ENCODE measurements at regions not wholly inside any gene's neighbourhood (a gene's known extent, or its start where the extent isn't known, plus 50 kb on each side); places are given as distances from the start of the nearest gene placed in this dataset.

- TF ChIP-seq RARB (CRISPR knock-in tag; IDR thresholded peaks at IDR 0.05) (no peak), EHMT2 (IDR thresholded peaks at IDR 0.05; ENCODE audit: low read depth) (no peak)
- POLR2A ChIA-PET: no interaction called here
- FAIRE-seq (no peak), DNase-seq (ENCODE audit: low read depth in 1 of 2, low spot score in 1 of 2) (no peak), ATAC-seq (no peak)
- Histone ChIP-seq H3K4me3 (no peak overlapping the region), H3K4me2 (no peak overlapping the region), H3K27ac (no peak overlapping the region), H3K4me1 (no peaks in the 10 kb centered on the region), H3K9me3 (no peaks in the 10 kb centered on the region)
- CTCF ChIA-PET: no interaction called here
- WGBS (ENCODE audit: missing lambda C conversion rate): 2% methylated on average over 1 of the region's 1 CpG
Observed at GRCh38 chr5:144831650-144832049, 661.0 kb downstream of the KCTD16 start.

GRCh38 chr5:144822503-144822902, 651.8 kb downstream of the KCTD16 start:
- POLR2A ChIA-PET: no interaction called here
- H3K9me3 ChIP-seq: no peaks in the 10 kb centered on the region
- no peak overlapping the region for H3K4me3 ChIP-seq
- ATAC-seq (no peak), DNase-seq (ENCODE audit: low read depth in 1 of 2, low spot score in 1 of 2) (no peak), FAIRE-seq (no peak)
- 0% methylated on average over 2 of the region's 2 CpGs for WGBS (ENCODE audit: missing lambda C conversion rate)
- CTCF ChIA-PET: no interaction called here
- no peaks in the 10 kb centered on the region for H3K4me1 ChIP-seq
- TF ChIP-seq POLR2A (IDR thresholded peaks at IDR 0.05; ENCODE audit: low read length) (no peak), HMGXB4 (CRISPR knock-in tag; IDR thresholded peaks at IDR 0.05; ENCODE audit: borderline replicate concordance) (no peak), JUNB (IDR thresholded peaks at IDR 0.05) (no peak), ZC3H11A (IDR thresholded peaks at IDR 0.05) (no peak), CBX8 (IDR thresholded peaks at IDR 0.05) (no peak), TFCP2L1 (CRISPR knock-in tag; IDR thresholded peaks at IDR 0.05) (no peak), FOSB (CRISPR knock-in tag; IDR thresholded peaks at IDR 0.05) (no peak), FOXS1 (CRISPR knock-in tag; IDR thresholded peaks at IDR 0.05) (no peak), SMC3 (IDR thresholded peaks at IDR 0.05) (no peak), HOXB13 (CRISPR knock-in tag; IDR thresholded peaks at IDR 0.05; ENCODE audit: low read depth) (no peak), CHD4 (IDR thresholded peaks at IDR 0.05; ENCODE audit: borderline replicate concordance) (no peak), RARB (CRISPR knock-in tag; IDR thresholded peaks at IDR 0.05) (no peak), HOXB5 (CRISPR knock-in tag; IDR thresholded peaks at IDR 0.05) (no peak), CTCF (IDR thresholded peaks at IDR 0.05) (no peak)
- H3K27ac ChIP-seq: no peak overlapping the region
- no peak overlapping the region for H3K4me2 ChIP-seq

GRCh38 chr5:144820278-144820677, 649.6 kb downstream of the KCTD16 start:
- CTCF ChIA-PET: no interaction called here
- FAIRE-seq: no peak
- Histone ChIP-seq H3K9me3 (no peaks in the 10 kb centered on the region), H3K27ac (no peak overlapping the region), H3K4me1 (no peaks in the 10 kb centered on the region), H3K4me3 (no peak overlapping the region), H3K4me2 (no peak overlapping the region)
- no peak for TF ChIP-seq USF2 (IDR thresholded peaks at IDR 0.05)
- no peak for TF ChIP-seq ZC3H11A (IDR thresholded peaks at IDR 0.05)
- DNase-seq (ENCODE audit: low read depth in 1 of 2, low spot score in 1 of 2): no peak
- ATAC-seq: no peak
- POLR2A ChIA-PET: no interaction called here

- H3K4me1 ChIP-seq: no peaks in the 10 kb centered on the region
- no peaks in the 10 kb centered on the region for H3K9me3 ChIP-seq
- no peak overlapping the region for H3K4me3 ChIP-seq
- no peak overlapping the region for H3K27ac ChIP-seq
- ChIA-PET CTCF (no interaction called here), POLR2A (no interaction called here)
- TF ChIP-seq HES2 (IDR thresholded peaks at IDR 0.05) (no peak), FOXS1 (CRISPR knock-in tag; IDR thresholded peaks at IDR 0.05) (no peak), EP300 (IDR thresholded peaks at IDR 0.05) (no peak), NR3C1 (IDR thresholded peaks at IDR 0.05) (no peak), JUNB (IDR thresholded peaks at IDR 0.05) (no peak), RFX5 (IDR thresholded peaks at IDR 0.05) (no peak), MAFK (IDR thresholded peaks at IDR 0.05; ENCODE audit: partially characterized antibody) (no peak), HOXA7 (CRISPR knock-in tag; IDR thresholded peaks at IDR 0.05) (no peak), TP53 (CRISPR knock-in tag; IDR thresholded peaks at IDR 0.05) (no peak)
- ATAC-seq (no peak), FAIRE-seq (no peak), DNase-seq (ENCODE audit: low read depth in 1 of 2, low spot score in 1 of 2) (no peak)
- H3K4me2 ChIP-seq: no peak overlapping the region
- WGBS (ENCODE audit: missing lambda C conversion rate): 1% methylated on average over 2 of the region's 2 CpGs
Observed at GRCh38 chr5:144815131-144815530, 644.5 kb downstream of the KCTD16 start.

Measured in A549 (cell line).